Ovary (tissue), 7 donors: ENCODE measurements at regions not wholly inside any gene's neighbourhood (a gene's known extent, or its start where the extent isn't known, plus 50 kb on each side); places are given as distances from the start of the nearest gene placed in this dataset.

Source experiments
- DNase-seq, 5 donors: peaks; one replicate each; pipeline ENCODE4 v3.0.0-alpha.2; 2019 to 2020
- H3K27ac ChIP-seq, 2 donors: fragments of 200-600 bp; one replicate each; pipeline versions ENCODE4 v1.5.1 to v1.8.0; 2019 to 2022
- H3K27me3 ChIP-seq: fragments of 200-600 bp; one replicate; pipeline ENCODE4 v1.8.0; 2022
- H3K36me3 ChIP-seq: fragments of 200-600 bp; sonication (generic); one replicate; pipeline ENCODE4 v1.5.1; 2019
- H3K4me1 ChIP-seq: one replicate; pipeline ENCODE4 v1.8.1; 2013; ENCODE audit warnings: mild to moderate bottlenecking, moderate library complexity; ENCODE audit not compliant: insufficient read depth
- H3K4me3 ChIP-seq: fragments of 200-600 bp; sonication (generic); one replicate; pipeline ENCODE4 v1.5.1; 2017
- H3K9me3 ChIP-seq, 2 donors: fragments of 200-600 bp in 1 of 2; sonication (generic) in 1 of 2; one replicate each; pipeline versions ENCODE4 v1.5.1 to v1.8.1; 2013 to 2019; ENCODE audit warnings: mild to moderate bottlenecking in 1 of 2, moderate library complexity in 1 of 2
- CTCF ChIP-seq, 3 donors: fragments of 450-650 bp in 2 of 3; fragments of 200-600 bp in 1 of 3; IDR thresholded peaks; one replicate each; pipeline versions ENCODE4 v1.5.1 to v1.8.0; 2016 to 2022; ENCODE audit warnings: antibody characterized with exemption in 3 of 3, mild to moderate bottlenecking in 1 of 3
- EP300 ChIP-seq: sonication (generic); formaldehyde crosslinking; IDR thresholded peaks from one replicate; pipeline ENCODE4 v1.6.1; 2017; ENCODE audit warnings: antibody characterized with exemption
- POLR2A ChIP-seq: fragments of 450-650 bp; IDR thresholded peaks from one replicate; pipeline ENCODE4 v1.6.1; 2017; ENCODE audit warnings: antibody characterized with exemption, mild to moderate bottlenecking, moderate library complexity
- WGBS, 3 donors: extraction: QIAGEN DNeasy Blood & Tissue Kit in 1 of 3; methylation state at CpG; one replicate each; pipeline versions ENCODE4 v1.1.5 to v1.1.7; 2013 to 2017; 5-methylcytosine and 5-hydroxymethylcytosine counted together
- intact Hi-C, 4 donors: fragments of 100-400 bp; cut with DNase I; formaldehyde crosslinking; loops; one replicate each; pipeline versions ENCODE4 v1.11.0 to v1.15.1; 2022 to 2023
- donor health status: DM: no; HTN: no; CAD: no; lungs with moderate emphysema.
- donor health status: DM: no; HTN: no; CAD: no.
- donor health status: Bipolar disorder and iron deficiency.
- donor health status: DM: no; HTN: no; CAD: no.
- donor health status: DM: yes; HTN: yes; CAD: no.

- H3K4me1 ChIP-seq = no peaks in the 10 kb centered on the region
- TF ChIP-seq POLR2A (no peak), CTCF (IDR thresholded peaks at IDR 0.05) (no peak), EP300 (no peak)
- H3K36me3 ChIP-seq = no peaks in the 10 kb centered on the region
- H3K4me3 ChIP-seq = no peak overlapping the region
- DNase-seq = no peak
- WGBS, 3 donors = 91 to 97% (median 97%) methylated on average over 3 of the region's 3 CpGs
- H3K27ac ChIP-seq = no peak overlapping the region
- H3K27me3 ChIP-seq = no peaks in the 10 kb centered on the region
- H3K9me3 ChIP-seq = no peaks in the 10 kb centered on the region
- intact Hi-C loops = no loop called here
Observed at GRCh38 chr4:53809816-53810215, 218.5 kb upstream of the LNX1 start.

DNA sequence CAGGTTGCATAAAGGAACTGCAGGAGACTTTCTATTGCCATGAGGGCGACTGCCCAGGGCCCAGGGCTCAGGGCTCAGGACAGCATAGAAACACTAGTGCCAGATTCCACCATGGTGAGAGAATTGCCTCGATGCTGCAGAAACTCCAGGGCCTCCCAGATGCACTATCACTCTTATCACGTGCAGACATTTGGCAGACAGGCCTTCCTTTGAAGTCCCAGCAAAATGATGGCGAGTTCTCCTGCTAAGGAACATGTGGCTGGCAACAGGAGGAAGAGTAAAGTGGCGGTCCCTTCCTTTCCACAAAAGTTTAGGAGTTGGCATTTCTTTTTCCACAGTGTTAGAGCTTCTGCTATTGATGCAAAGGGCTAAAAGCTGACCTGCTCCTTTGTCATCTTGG, 214.0 kb upstream of the LNX1 start:
- Histone ChIP-seq H3K27ac (no peak overlapping the region), H3K36me3 (no peaks in the 10 kb centered on the region), H3K4me1 (no peaks in the 10 kb centered on the region), H3K9me3 (no peaks in the 10 kb centered on the region), H3K4me3 (no peak overlapping the region), H3K27me3 (no peaks in the 10 kb centered on the region)
- intact Hi-C loops = no loop called here
- WGBS, 3 donors = 66 to 82% (median 74%) methylated on average over 5 of the region's 5 CpGs
- no peak for DNase-seq
- TF ChIP-seq POLR2A = no peak
- no peak for TF ChIP-seq EP300
- TF ChIP-seq CTCF (IDR thresholded peaks at IDR 0.05) = no peak

DNA sequence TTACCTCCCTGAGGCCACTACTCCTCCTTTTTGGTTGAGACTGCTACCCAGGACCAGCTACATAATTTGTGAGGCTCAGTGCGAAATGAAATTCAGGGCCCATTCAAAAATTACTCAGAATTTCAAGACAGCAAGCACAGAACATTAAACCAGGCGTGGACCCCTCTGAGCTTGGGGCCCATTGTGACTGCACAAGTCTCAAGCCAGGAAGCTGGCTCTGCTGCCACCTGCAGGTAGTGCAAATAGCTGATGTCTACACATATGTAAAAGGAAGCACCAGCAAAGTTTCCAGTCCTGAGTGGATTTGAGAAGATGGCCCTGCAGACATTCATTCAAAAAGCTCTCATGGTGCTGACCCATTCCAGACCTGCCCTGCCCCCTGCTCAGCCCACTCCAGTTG, 213.4 kb upstream of the LNX1 start:
- Histone ChIP-seq H3K27ac (no peak overlapping the region), H3K4me3 (no peak overlapping the region), H3K9me3 (no peaks in the 10 kb centered on the region), H3K27me3 (no peaks in the 10 kb centered on the region), H3K4me1 (no peaks in the 10 kb centered on the region), H3K36me3 (no peaks in the 10 kb centered on the region)
- intact Hi-C loops = no loop called here
- DNase-seq = no peak
- TF ChIP-seq CTCF (IDR thresholded peaks at IDR 0.05) = no peak
- 46 to 75% (median 70%) methylated on average over 2 of the region's 2 CpGs for WGBS, 3 donors

DNA sequence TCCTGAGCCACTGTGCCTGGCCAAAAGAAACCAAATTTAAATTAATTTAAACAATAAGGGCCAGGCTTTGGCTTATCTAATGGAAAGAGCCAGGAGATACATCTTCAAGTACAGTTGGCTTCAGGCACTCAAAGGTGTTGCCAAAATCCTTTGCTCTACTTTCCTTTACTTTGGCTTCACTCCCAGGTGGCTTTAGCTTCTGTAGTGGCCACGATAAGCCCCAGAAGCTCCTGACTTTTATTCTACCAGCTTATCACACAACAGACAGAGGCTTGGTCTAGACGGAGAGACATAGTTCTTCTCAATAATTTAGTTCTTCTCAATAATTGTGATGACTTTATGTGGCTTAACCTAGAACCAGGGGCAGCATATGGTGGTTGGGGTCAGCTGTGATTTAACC, 211.2 kb upstream of the LNX1 start:
- WGBS, 3 donors = 50 to 53% (median 52%) methylated on average over 2 of the region's 2 CpGs
- intact Hi-C loops = no loop called here

More for the DNA sequence above, 211.2 kb upstream of the LNX1 start:
- TF ChIP-seq CTCF (IDR thresholded peaks at IDR 0.05) (no peak), EP300 (no peak), POLR2A (no peak)
- H3K36me3 ChIP-seq = no peaks in the 10 kb centered on the region
- no peak for DNase-seq
- H3K27me3 ChIP-seq = no peaks in the 10 kb centered on the region
- no peaks in the 10 kb centered on the region for H3K4me1 ChIP-seq
- no peaks in the 10 kb centered on the region for H3K9me3 ChIP-seq
- no peak overlapping the region for H3K27ac ChIP-seq
- H3K4me3 ChIP-seq = no peak overlapping the region
